ENCODE measurements at regions not wholly inside any gene's neighbourhood (a gene's known extent, or its start where the extent isn't known, plus 50 kb on each side); places are given as distances from the start of the nearest gene placed in this dataset.

GRCh38 chr5:155773680-155774079, 553.3 kb upstream of the SGCD start:
- DNase-seq: no peak
- Histone ChIP-seq H3K4me3 (ENCODE audit: low read depth, low read length) (no peak overlapping the region), H3K9me3 (ENCODE audit: severe bottlenecking) (no peaks in the 10 kb centered on the region), H3K27me3 (ENCODE audit: insufficient read depth, low read depth, severe bottlenecking) (no peaks in the 10 kb centered on the region), H3K27ac (no peak overlapping the region), H3K36me3 (no peaks in the 10 kb centered on the region)
- TF ChIP-seq CTCF (IDR thresholded peaks at IDR 0.05; ENCODE audit: low read depth, low read length): no peak

GRCh38 chr5:155780260-155780659, 546.7 kb upstream of the SGCD start:
- no peak for DNase-seq
- no peak overlapping the region for H3K27ac ChIP-seq
- no peak overlapping the region for H3K4me3 ChIP-seq (ENCODE audit: low read depth, low read length)
- H3K27me3 ChIP-seq (ENCODE audit: insufficient read depth, low read depth, severe bottlenecking): no peaks in the 10 kb centered on the region
- H3K36me3 ChIP-seq: no peaks in the 10 kb centered on the region
- no peak for TF ChIP-seq CTCF (IDR thresholded peaks at IDR 0.05; ENCODE audit: low read depth, low read length)
- H3K9me3 ChIP-seq (ENCODE audit: severe bottlenecking): no peaks in the 10 kb centered on the region

- no peak overlapping the region for H3K4me3 ChIP-seq (ENCODE audit: low read depth, low read length)
- no peak for DNase-seq
- no peak for TF ChIP-seq CTCF (IDR thresholded peaks at IDR 0.05; ENCODE audit: low read depth, low read length)
These were observed 543.7 kb upstream of the SGCD start for GRCh38 chr5:155783246-155783645.

GRCh38 chr5:155783791-155784190, 543.2 kb upstream of the SGCD start:
- no peak for TF ChIP-seq CTCF (IDR thresholded peaks at IDR 0.05; ENCODE audit: low read depth, low read length)
- Histone ChIP-seq H3K9me3 (ENCODE audit: severe bottlenecking) (no peaks in the 10 kb centered on the region), H3K27ac (no peak overlapping the region), H3K4me3 (ENCODE audit: low read depth, low read length) (no peak overlapping the region), H3K36me3 (no peaks in the 10 kb centered on the region), H3K27me3 (ENCODE audit: insufficient read depth, low read depth, severe bottlenecking) (no peaks in the 10 kb centered on the region)
- DNase-seq: no peak

More at GRCh38 chr5:155783246-155783645, 543.7 kb upstream of the SGCD start:
- Histone ChIP-seq H3K36me3 (no peaks in the 10 kb centered on the region), H3K27me3 (ENCODE audit: insufficient read depth, low read depth, severe bottlenecking) (no peaks in the 10 kb centered on the region), H3K27ac (no peak overlapping the region), H3K9me3 (ENCODE audit: severe bottlenecking) (no peaks in the 10 kb centered on the region)

- H3K27ac ChIP-seq: no peak overlapping the region
- no peak for DNase-seq
- no peak for TF ChIP-seq CTCF (IDR thresholded peaks at IDR 0.05; ENCODE audit: low read depth, low read length)
These were observed 540.9 kb upstream of the SGCD start for GRCh38 chr5:155786108-155786507.

GRCh38 chr5:155792873-155793272, 534.1 kb upstream of the SGCD start:
- Histone ChIP-seq H3K27ac (no peak overlapping the region), H3K4me3 (ENCODE audit: low read depth, low read length) (no peak overlapping the region), H3K9me3 (ENCODE audit: severe bottlenecking) (peaks cover 11% of the 10 kb centered on the region), H3K27me3 (ENCODE audit: insufficient read depth, low read depth, severe bottlenecking) (no peaks in the 10 kb centered on the region), H3K36me3 (no peaks in the 10 kb centered on the region)
- no peak for TF ChIP-seq CTCF (IDR thresholded peaks at IDR 0.05; ENCODE audit: low read depth, low read length)
- no peak for DNase-seq

More at GRCh38 chr5:155786108-155786507, 540.9 kb upstream of the SGCD start:
- H3K27me3 ChIP-seq (ENCODE audit: insufficient read depth, low read depth, severe bottlenecking): no peaks in the 10 kb centered on the region
- no peaks in the 10 kb centered on the region for H3K9me3 ChIP-seq (ENCODE audit: severe bottlenecking)
- no peaks in the 10 kb centered on the region for H3K36me3 ChIP-seq
- no peak overlapping the region for H3K4me3 ChIP-seq (ENCODE audit: low read depth, low read length)

Measured in WERI-Rb-1 (cell line).